Pancreas (tissue), 10 donors: ENCODE measurements at regions not wholly inside any gene's neighbourhood (a gene's known extent, or its start where the extent isn't known, plus 50 kb on each side); places are given as distances from the start of the nearest gene placed in this dataset.

Source experiments
- ATAC-seq, 4 donors: fragments of 200-7000 bp; cut with Tn5 transposase; one replicate each; pipeline versions ENCODE4 v1.8.0 to v1.9.1; 2020; ENCODE audit warnings: mild to moderate bottlenecking in 4 of 4, moderate library complexity in 4 of 4
- DNase-seq, 6 donors: peaks; one replicate each; pipeline ENCODE4 v3.0.0-alpha.2; 2020
- FAIRE-seq: peaks from 2 replicates; lab custom pipeline; 2012; peaks lifted over from hg19 to GRCh38; lab: Jason Lieb, UNC
- H3K27ac ChIP-seq, 4 donors: fragments of 200-600 bp; sonication (generic); 1 replicate in 3 of 4; 2 replicates in 1 of 4; pipeline versions ENCODE4 v1.5.0 to v1.8.0; 2020
- H3K27me3 ChIP-seq, 4 donors: fragments of 200-600 bp; one replicate each; pipeline ENCODE4 v1.8.0; 2021
- H3K36me3 ChIP-seq, 3 donors: fragments of 200-600 bp; sonication (generic) in 1 of 3; one replicate each; pipeline versions ENCODE4 v1.5.0 to v1.8.0; 2020 to 2021
- H3K4me1 ChIP-seq, 3 donors: fragments of 200-600 bp; one replicate each; pipeline ENCODE4 v1.8.0; 2021
- H3K4me3 ChIP-seq, 4 donors: fragments of 200-600 bp; sonication (generic) in 2 of 4; one replicate each; pipeline versions ENCODE4 v1.5.0 to v1.8.0; 2020 to 2021
- H3K9me3 ChIP-seq, 4 donors: fragments of 200-600 bp; one replicate each; pipeline ENCODE4 v1.8.0; 2021
- CTCF ChIP-seq, 4 donors: fragments of 200-600 bp; sonication (generic) in 3 of 4; IDR thresholded peaks; one replicate each; pipeline versions ENCODE4 v1.5.0 to v1.8.0; 2021; ENCODE audit warnings: antibody characterized with exemption in 4 of 4
- WGBS, 2 donors: extraction: QIAGEN DNeasy Blood & Tissue Kit; methylation state at CpG; one replicate each; pipeline ENCODE4 v1.1.7; 2013; 5-methylcytosine and 5-hydroxymethylcytosine counted together
- intact Hi-C, 3 donors: fragments of 100-400 bp; cut with DNase I; formaldehyde crosslinking; loops; one replicate each; pipeline versions ENCODE4 v1.11.1 to v1.14.2; 2022
- donor health status: healthy with polysubstance abuse.
- donor health status: DM: no; HTN: no; CAD: no; lungs with moderate emphysema.
- donor health status: DM: no; HTN: no; CAD: no.
- donor health status: control.
- donor health status: control.
- donor health status: Bipolar disorder and iron deficiency.
- donor health status: DM: yes; HTN: yes; CAD: no.
- donor health status: DM: no; HTN: no; CAD: no.
- donor health status: DM: no; HTN: no; CAD: no.
- donor health status: DM: yes; HTN: yes; CAD: no.

GRCh38 chr10:129102906-129103693 lies 363.9 kb upstream of the MGMT start:
- H3K4me3 ChIP-seq: no peak overlapping the region
- no peaks in the 10 kb centered on the region for H3K9me3 ChIP-seq
- DNase-seq: no peak
- intact Hi-C loops: no loop called here
- WGBS, 2 donors: 67 to 69% methylated on average over 7 of the region's 7 CpGs
- no peak overlapping the region for H3K27ac ChIP-seq
- ATAC-seq: no peak
- FAIRE-seq: no peak
- no peaks in the 10 kb centered on the region for H3K36me3 ChIP-seq
- H3K27me3 ChIP-seq: no peaks in the 10 kb centered on the region
- TF ChIP-seq CTCF (IDR thresholded peaks at IDR 0.05): no peak
- H3K4me1 ChIP-seq: no peaks in the 10 kb centered on the region

GRCh38 chr10:129104266-129105045 lies 362.6 kb upstream of the MGMT start:
- no peak for ATAC-seq
- FAIRE-seq: no peak
- no peaks in the 10 kb centered on the region for H3K27me3 ChIP-seq
- H3K4me1 ChIP-seq: no peaks in the 10 kb centered on the region
- no peak overlapping the region for H3K4me3 ChIP-seq
- no peaks in the 10 kb centered on the region for H3K36me3 ChIP-seq
- intact Hi-C loops: no loop called here
- WGBS, 2 donors: 64 to 70% methylated on average over 9 of the region's 9 CpGs
- H3K27ac ChIP-seq: no peak overlapping the region
- no peak for DNase-seq
- TF ChIP-seq CTCF (IDR thresholded peaks at IDR 0.05): no peak
- no peaks in the 10 kb centered on the region for H3K9me3 ChIP-seq

- no peak overlapping the region for H3K27ac ChIP-seq
- H3K9me3 ChIP-seq: no peaks in the 10 kb centered on the region
- ATAC-seq (no peak), FAIRE-seq (no peak), DNase-seq (no peak)
- no peaks in the 10 kb centered on the region for H3K36me3 ChIP-seq
- H3K27me3 ChIP-seq: no peaks in the 10 kb centered on the region
- no peak overlapping the region for H3K4me3 ChIP-seq
- no peak for TF ChIP-seq CTCF (IDR thresholded peaks at IDR 0.05)
- H3K4me1 ChIP-seq: no peaks in the 10 kb centered on the region
- intact Hi-C loops: no loop called here
- 41 to 42% methylated on average over 2 of the region's 2 CpGs for WGBS, 2 donors
Observed at GRCh38 chr10:129105266-129105665, 361.8 kb upstream of the MGMT start.

- no peak for TF ChIP-seq CTCF (IDR thresholded peaks at IDR 0.05)
- FAIRE-seq (no peak), ATAC-seq (no peak), DNase-seq (no peak)
- no peaks in the 10 kb centered on the region for H3K27me3 ChIP-seq
- H3K36me3 ChIP-seq: no peaks in the 10 kb centered on the region
- 62 to 77% methylated on average over 4 of the region's 4 CpGs for WGBS, 2 donors
- H3K4me1 ChIP-seq: no peaks in the 10 kb centered on the region
- no peak overlapping the region for H3K27ac ChIP-seq
- H3K4me3 ChIP-seq: no peak overlapping the region
- H3K9me3 ChIP-seq: no peaks in the 10 kb centered on the region
- intact Hi-C loops: no loop called here
Observed at GRCh38 chr10:129106314-129106713, 360.7 kb upstream of the MGMT start.

- ATAC-seq: no peak
- TF ChIP-seq CTCF (IDR thresholded peaks at IDR 0.05): no peak
Observed at GRCh38 chr10:129107525-129107924, 359.5 kb upstream of the MGMT start.

More at GRCh38 chr10:129107525-129107924, 359.5 kb upstream of the MGMT start:
- H3K4me1 ChIP-seq: no peaks in the 10 kb centered on the region
- no peaks in the 10 kb centered on the region for H3K27me3 ChIP-seq
- FAIRE-seq (no peak), DNase-seq (no peak)
- H3K4me3 ChIP-seq: no peak overlapping the region
- 62 to 63% methylated on average over 3 of the region's 3 CpGs for WGBS, 2 donors
- intact Hi-C loops: no loop called here
- no peak overlapping the region for H3K27ac ChIP-seq
- H3K36me3 ChIP-seq: no peaks in the 10 kb centered on the region
- no peaks in the 10 kb centered on the region for H3K9me3 ChIP-seq
